ENCODE measurements at regions not wholly inside any gene's neighbourhood (a gene's known extent, or its start where the extent isn't known, plus 50 kb on each side); places are given as distances from the start of the nearest gene placed in this dataset.

GRCh38 chr3:74295479-74295878, 319.0 kb downstream of the CNTN3 start:
- H3K27ac Mint-ChIP-seq, result no peak overlapping the region
- no peak for DNase-seq (ENCODE audit: low spot score)
- H3K4me1 Mint-ChIP-seq (ENCODE audit: low read depth), result no peaks in the 10 kb centered on the region
- H3K36me3 Mint-ChIP-seq (ENCODE audit: low read depth), result no peaks in the 10 kb centered on the region
- H3K27me3 Mint-ChIP-seq (ENCODE audit: low read depth), result no peaks in the 10 kb centered on the region
- peaks cover 23% of the 10 kb centered on the region for H3K9me3 Mint-ChIP-seq
- no peak overlapping the region for H3K4me3 Mint-ChIP-seq

DNA sequence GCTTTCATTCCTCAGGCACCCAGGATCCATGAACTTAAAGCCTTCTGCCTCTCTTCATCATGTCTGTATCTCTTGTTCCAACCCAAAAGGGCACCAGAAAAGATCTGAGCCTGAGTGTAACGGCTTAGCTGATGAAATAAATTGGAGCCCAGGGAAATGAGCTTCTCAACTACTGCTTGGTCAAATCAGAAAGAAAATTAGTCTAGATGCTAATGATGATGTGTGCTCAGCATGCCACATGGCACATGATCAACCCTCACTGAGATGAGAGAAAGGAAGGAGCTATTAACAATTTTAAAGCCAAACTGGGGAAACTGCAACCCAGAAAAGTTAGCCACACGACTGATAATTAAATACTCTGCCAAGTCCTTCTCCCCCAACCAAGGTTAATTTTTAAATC, 325.7 kb downstream of the CNTN3 start:
- Mint-ChIP-seq H3K4me3 (no peak overlapping the region), H3K27ac (no peak overlapping the region), H3K9me3 (peaks cover 20% of the 10 kb centered on the region), H3K4me1 (ENCODE audit: low read depth) (no peaks in the 10 kb centered on the region), H3K36me3 (ENCODE audit: low read depth) (no peaks in the 10 kb centered on the region), H3K27me3 (ENCODE audit: low read depth) (no peaks in the 10 kb centered on the region)
- DNase-seq (ENCODE audit: low spot score), result no peak

DNA sequence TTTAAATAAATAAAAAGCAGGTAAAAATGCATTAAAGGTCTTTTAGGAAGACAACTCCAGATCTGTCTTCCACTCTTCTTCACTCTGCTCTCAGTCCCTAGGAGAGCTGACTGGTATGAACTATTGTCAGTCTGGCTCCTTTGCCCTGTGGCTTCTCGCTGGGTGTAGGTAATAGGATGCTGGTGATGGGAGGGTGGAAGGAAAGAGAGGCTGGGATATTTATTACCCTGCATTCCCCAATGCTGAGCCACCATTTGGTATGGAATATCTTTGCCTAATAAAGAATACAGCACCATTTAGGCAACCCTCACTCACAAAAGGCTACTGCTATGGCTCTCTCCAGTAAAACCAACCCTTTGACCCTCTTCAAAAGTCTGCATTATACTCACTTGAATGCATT, 326.9 kb downstream of the CNTN3 start:
- H3K36me3 Mint-ChIP-seq (ENCODE audit: low read depth), result no peaks in the 10 kb centered on the region
- no peaks in the 10 kb centered on the region for H3K4me1 Mint-ChIP-seq (ENCODE audit: low read depth)
- no peaks in the 10 kb centered on the region for H3K27me3 Mint-ChIP-seq (ENCODE audit: low read depth)
- no peak overlapping the region for H3K4me3 Mint-ChIP-seq
- DNase-seq (ENCODE audit: low spot score), result no peak
- no peak overlapping the region for H3K27ac Mint-ChIP-seq
- H3K9me3 Mint-ChIP-seq, result peaks cover 20% of the 10 kb centered on the region

- H3K36me3 Mint-ChIP-seq (ENCODE audit: low read depth), result no peaks in the 10 kb centered on the region
- H3K27me3 Mint-ChIP-seq (ENCODE audit: low read depth), result no peaks in the 10 kb centered on the region
- peaks cover 14% of the 10 kb centered on the region for H3K9me3 Mint-ChIP-seq
- no peak overlapping the region for H3K27ac Mint-ChIP-seq
- H3K4me1 Mint-ChIP-seq (ENCODE audit: low read depth), result no peaks in the 10 kb centered on the region
- no peak overlapping the region for H3K4me3 Mint-ChIP-seq
- no peak for DNase-seq (ENCODE audit: low spot score)
These were observed 332.3 kb downstream of the CNTN3 start for GRCh38 chr3:74282202-74282601.

- H3K9me3 Mint-ChIP-seq, result peaks cover 19% of the 10 kb centered on the region
- no peak overlapping the region for H3K27ac Mint-ChIP-seq
- H3K27me3 Mint-ChIP-seq (ENCODE audit: low read depth), result no peaks in the 10 kb centered on the region
- DNase-seq (ENCODE audit: low spot score), result no peak
- H3K4me1 Mint-ChIP-seq (ENCODE audit: low read depth), result no peaks in the 10 kb centered on the region
- H3K4me3 Mint-ChIP-seq, result no peak overlapping the region
- H3K36me3 Mint-ChIP-seq (ENCODE audit: low read depth), result no peaks in the 10 kb centered on the region
These were observed 332.8 kb downstream of the CNTN3 start for GRCh38 chr3:74281705-74282104.

GRCh38 chr3:74273555-74274402, 340.7 kb downstream of the CNTN3 start:
- Mint-ChIP-seq H3K27me3 (ENCODE audit: low read depth) (no peaks in the 10 kb centered on the region), H3K27ac (no peak overlapping the region), H3K4me3 (no peak overlapping the region)

DNA sequence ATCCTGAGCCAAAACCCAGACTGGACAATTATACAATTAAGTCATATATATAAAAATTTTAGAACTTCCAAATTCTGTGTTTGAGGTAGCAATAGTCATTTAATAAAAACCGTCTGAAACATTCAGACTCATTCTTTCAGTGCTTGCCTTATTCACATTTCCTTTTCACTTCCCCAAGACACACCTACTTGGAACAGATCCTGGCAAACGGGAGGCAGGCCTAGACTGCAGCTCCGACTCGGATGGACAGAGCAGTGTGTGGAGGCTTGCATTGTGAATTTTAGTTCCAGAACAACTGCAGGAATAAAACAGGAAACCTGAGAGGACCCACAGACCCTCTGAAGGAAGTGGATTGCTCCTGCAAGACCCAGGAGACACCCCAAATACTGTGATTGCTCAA, 341.4 kb downstream of the CNTN3 start:
- Mint-ChIP-seq H3K4me3 (no peak overlapping the region), H3K9me3 (peaks cover 23% of the 10 kb centered on the region), H3K4me1 (ENCODE audit: low read depth) (no peaks in the 10 kb centered on the region), H3K36me3 (ENCODE audit: low read depth) (no peaks in the 10 kb centered on the region), H3K27ac (no peak overlapping the region), H3K27me3 (ENCODE audit: low read depth) (no peaks in the 10 kb centered on the region)
- DNase-seq (ENCODE audit: low spot score), result no peak

More at GRCh38 chr3:74273555-74274402, 340.7 kb downstream of the CNTN3 start:
- Mint-ChIP-seq H3K4me1 (ENCODE audit: low read depth) (no peaks in the 10 kb centered on the region), H3K36me3 (ENCODE audit: low read depth) (no peaks in the 10 kb centered on the region), H3K9me3 (peaks cover 23% of the 10 kb centered on the region)
- DNase-seq (ENCODE audit: low spot score), result no peak

GRCh38 chr3:74271541-74271940, 342.9 kb downstream of the CNTN3 start:
- peaks cover 14% of the 10 kb centered on the region for H3K9me3 Mint-ChIP-seq
- H3K27me3 Mint-ChIP-seq (ENCODE audit: low read depth), result no peaks in the 10 kb centered on the region
- no peak overlapping the region for H3K4me3 Mint-ChIP-seq
- no peak overlapping the region for H3K27ac Mint-ChIP-seq
- no peaks in the 10 kb centered on the region for H3K4me1 Mint-ChIP-seq (ENCODE audit: low read depth)
- no peak for DNase-seq (ENCODE audit: low spot score)
- no peaks in the 10 kb centered on the region for H3K36me3 Mint-ChIP-seq (ENCODE audit: low read depth)

DNA sequence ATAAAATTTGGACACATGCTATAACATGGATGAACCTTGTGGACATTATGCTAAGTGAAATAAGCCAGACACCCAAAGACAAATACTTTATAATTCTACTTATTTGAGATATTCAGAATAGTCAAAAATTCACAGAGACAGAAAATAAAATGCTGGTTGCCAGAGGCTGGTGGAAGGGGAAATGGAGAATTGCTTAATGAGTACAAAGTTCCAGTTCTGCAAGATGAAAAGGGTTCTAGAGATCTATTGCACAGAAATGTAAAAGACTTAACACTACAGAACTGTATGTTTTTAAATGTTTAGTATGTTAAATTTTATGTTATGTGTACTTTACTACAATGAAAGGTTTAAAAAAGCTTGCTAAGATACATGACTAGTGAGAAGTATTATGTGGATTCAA, 344.8 kb downstream of the CNTN3 start:
- Mint-ChIP-seq H3K4me1 (ENCODE audit: low read depth) (no peaks in the 10 kb centered on the region), H3K4me3 (no peak overlapping the region), H3K36me3 (ENCODE audit: low read depth) (no peaks in the 10 kb centered on the region), H3K27ac (no peak overlapping the region), H3K9me3 (peaks cover 8% of the 10 kb centered on the region), H3K27me3 (ENCODE audit: low read depth) (no peaks in the 10 kb centered on the region)
- DNase-seq (ENCODE audit: low spot score), result no peak

GRCh38 chr3:74268753-74269152, 345.7 kb downstream of the CNTN3 start:
- DNase-seq (ENCODE audit: low spot score), result no peak
- no peaks in the 10 kb centered on the region for H3K36me3 Mint-ChIP-seq (ENCODE audit: low read depth)

DNA sequence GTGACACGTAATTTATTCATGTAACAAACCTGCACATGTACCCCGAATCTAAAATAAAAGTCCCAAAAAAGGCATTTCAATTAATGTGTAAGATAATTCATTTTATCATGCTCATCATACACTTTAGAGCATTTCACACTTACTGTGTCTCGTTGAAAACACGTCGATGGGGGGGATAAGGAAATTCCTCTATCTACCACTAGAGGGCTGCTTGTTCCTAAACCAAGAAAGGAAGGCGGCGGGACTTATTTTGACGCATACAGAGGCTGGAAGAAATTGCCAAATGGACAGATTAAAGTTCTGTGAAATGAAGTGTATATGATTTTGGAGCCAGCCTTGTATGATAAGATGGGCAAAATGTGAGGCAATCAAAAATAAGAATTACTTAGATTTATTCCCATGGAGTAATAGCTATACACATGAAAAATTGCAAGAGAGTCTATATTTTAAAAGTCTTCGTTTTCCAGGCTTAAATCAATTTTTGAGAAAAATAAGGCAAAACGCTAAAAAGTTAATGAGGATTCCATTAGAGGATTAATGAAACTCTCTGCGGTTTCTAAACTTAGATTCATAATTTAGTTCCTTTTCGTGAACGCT, 346.8 kb downstream of the CNTN3 start:
- Mint-ChIP-seq H3K27ac (no peak overlapping the region), H3K27me3 (ENCODE audit: low read depth) (no peaks in the 10 kb centered on the region), H3K9me3 (no peaks in the 10 kb centered on the region), H3K4me3 (no peak overlapping the region), H3K36me3 (ENCODE audit: low read depth) (no peaks in the 10 kb centered on the region), H3K4me1 (ENCODE audit: low read depth) (no peaks in the 10 kb centered on the region)
- no peak for DNase-seq (ENCODE audit: low spot score)

More at GRCh38 chr3:74268753-74269152, 345.7 kb downstream of the CNTN3 start:
- H3K27me3 Mint-ChIP-seq (ENCODE audit: low read depth), result no peaks in the 10 kb centered on the region
- H3K27ac Mint-ChIP-seq, result no peak overlapping the region
- H3K9me3 Mint-ChIP-seq, result no peaks in the 10 kb centered on the region
- no peak overlapping the region for H3K4me3 Mint-ChIP-seq
- no peaks in the 10 kb centered on the region for H3K4me1 Mint-ChIP-seq (ENCODE audit: low read depth)

GRCh38 chr3:74267131-74267530, 347.3 kb downstream of the CNTN3 start:
- no peaks in the 10 kb centered on the region for H3K4me1 Mint-ChIP-seq (ENCODE audit: low read depth)
- no peaks in the 10 kb centered on the region for H3K36me3 Mint-ChIP-seq (ENCODE audit: low read depth)
- H3K9me3 Mint-ChIP-seq, result no peaks in the 10 kb centered on the region
- H3K27me3 Mint-ChIP-seq (ENCODE audit: low read depth), result no peaks in the 10 kb centered on the region
- no peak overlapping the region for H3K27ac Mint-ChIP-seq
- DNase-seq (ENCODE audit: low spot score), result no peak
- no peak overlapping the region for H3K4me3 Mint-ChIP-seq

DNA sequence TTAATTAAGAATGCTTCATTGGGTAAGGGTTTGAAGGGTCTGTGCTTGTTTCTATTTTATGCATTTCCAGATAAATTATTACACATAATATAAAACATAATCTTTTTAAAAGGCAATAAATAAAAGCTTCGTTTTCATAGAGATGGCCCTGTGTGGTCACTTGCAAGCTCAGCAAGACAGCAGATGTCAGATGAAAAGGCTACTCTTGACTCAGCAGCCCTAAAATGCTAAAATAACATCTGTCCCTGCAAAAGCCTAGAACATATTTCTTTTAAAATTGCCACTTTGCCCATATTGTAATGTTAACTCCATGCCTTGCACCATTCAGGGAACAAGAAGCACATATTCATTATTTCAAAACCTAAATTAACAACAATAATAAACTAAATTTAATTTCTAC, 349.4 kb downstream of the CNTN3 start:
- no peak for DNase-seq (ENCODE audit: low spot score)
- Mint-ChIP-seq H3K4me3 (no peak overlapping the region), H3K4me1 (ENCODE audit: low read depth) (no peaks in the 10 kb centered on the region), H3K9me3 (no peaks in the 10 kb centered on the region), H3K27ac (no peak overlapping the region), H3K36me3 (ENCODE audit: low read depth) (no peaks in the 10 kb centered on the region), H3K27me3 (ENCODE audit: low read depth) (no peaks in the 10 kb centered on the region)

DNA sequence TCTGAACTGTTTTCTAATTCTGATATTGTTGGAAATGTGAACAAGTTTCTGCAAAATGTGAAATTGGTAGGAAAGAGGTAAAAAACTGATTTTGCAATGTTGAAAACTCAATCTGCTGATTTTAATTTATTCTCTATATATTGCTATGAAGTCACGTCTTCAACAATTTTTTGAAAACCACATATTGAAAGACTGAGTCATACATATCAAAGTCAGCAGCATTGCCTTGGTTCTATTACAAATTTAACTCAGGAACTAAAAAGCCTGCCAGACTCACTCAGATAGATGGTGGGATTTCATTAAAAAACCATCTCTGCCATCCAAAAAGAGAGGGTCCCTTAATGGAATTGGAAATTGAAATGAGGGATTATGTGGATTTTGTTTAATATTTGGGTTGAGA, 351.4 kb downstream of the CNTN3 start:
- DNase-seq (ENCODE audit: low spot score), result no peak
- H3K4me3 Mint-ChIP-seq, result no peak overlapping the region
- H3K27me3 Mint-ChIP-seq (ENCODE audit: low read depth), result no peaks in the 10 kb centered on the region
- H3K27ac Mint-ChIP-seq, result no peak overlapping the region
- no peaks in the 10 kb centered on the region for H3K4me1 Mint-ChIP-seq (ENCODE audit: low read depth)
- no peaks in the 10 kb centered on the region for H3K9me3 Mint-ChIP-seq
- no peaks in the 10 kb centered on the region for H3K36me3 Mint-ChIP-seq (ENCODE audit: low read depth)

All from T-helper 2 cell treated with Interferon-gamma antibody and Interleukin-4, amounts not matched to agents 5 μg/mL and 100 μg/mL, for 36 hours (primary cell).